8988T (cell line): ENCODE measurements at regions not wholly inside any gene's neighbourhood (a gene's known extent, or its start where the extent isn't known, plus 50 kb on each side); places are given as distances from the start of the nearest gene placed in this dataset.
"Not testable (repeated sequence)": the region's sequence is repeated elsewhere in the genome, so short reads cannot be mapped to it uniquely, and the experiment has no call there.

ENCODE experiments used
- DNase-seq: peaks from one replicate; pipeline ENCODE4 v3.0.0; 2011

DNA sequence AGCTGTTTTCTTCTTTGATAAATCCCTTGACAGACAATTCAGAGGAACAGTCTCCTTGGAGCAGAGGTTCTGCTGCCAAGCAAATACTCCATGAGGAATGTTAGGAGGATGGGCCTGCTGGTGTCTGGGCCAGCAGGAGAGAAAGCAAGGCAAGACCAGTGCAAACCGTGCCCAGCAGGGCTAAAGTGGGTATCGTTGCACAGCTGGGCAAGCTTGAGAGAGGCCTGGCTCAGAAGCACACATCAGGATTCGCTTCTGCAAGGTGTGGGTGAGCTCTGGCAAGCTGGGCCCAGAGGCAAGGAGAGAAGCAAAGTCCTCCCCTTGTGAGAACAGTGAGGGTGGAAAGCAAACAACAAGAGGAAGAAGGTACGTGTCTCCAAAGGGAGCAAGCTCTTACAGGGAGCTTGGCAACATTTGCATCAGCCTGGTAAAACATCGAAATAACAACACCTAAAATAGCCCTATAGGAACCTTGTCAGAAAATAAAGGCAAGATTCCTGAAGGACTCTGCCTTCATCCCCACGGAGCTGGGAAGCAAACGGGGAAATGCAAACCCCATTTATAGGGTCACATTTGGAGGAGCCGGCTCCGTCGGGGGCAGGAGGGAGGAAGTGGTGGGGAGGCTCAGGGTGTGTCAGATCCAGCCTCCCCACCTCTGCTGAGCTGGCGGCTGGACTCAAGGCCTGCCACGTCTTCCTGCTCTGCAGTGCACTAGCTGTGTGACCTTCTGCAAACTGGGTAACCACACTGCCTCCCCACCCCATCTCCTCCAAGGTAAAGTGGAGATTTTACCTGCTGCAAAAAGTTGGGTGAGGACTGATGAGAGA, 62.3 kb upstream of the HIVEP3 start:
- DNase-seq: no peak

DNA sequence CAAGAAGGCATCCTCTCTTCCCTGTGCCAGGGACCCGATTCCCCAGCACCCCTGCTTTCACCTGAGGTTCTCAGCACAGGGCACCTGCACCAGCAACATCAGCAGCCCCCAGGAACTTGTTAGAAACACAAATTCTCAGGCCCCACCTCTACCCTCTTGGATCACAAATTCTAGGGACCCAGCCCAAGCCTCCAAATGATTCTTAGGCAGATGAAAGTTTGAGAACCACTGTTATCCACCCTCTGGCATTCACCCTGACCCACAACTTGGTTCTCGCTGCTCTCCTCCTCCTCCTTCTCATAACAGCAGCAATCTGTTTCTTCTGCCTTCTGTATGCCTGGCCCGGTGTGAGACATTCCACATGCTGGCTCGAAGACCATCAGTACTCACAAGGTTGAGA, 60.3 kb upstream of the HIVEP3 start:
- no peak for DNase-seq

DNA sequence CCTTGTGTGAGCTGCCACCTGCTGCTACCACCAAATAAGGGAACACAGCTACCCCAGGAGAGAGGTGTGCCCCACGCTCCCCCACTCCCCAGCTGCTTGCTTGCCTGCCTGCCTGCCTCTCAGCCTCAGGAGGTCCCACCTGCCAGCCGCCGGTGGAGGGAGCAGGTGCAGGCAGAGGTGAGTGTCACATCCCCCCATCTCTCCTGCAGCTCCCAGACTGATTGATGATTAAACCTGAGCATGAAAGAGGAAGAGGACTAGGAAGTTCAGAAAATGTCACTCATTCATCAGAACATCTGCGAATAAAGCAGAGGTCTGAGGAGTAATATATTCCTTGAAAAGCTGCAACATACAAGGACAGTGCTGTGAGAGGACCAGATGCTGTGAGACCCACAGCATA, 58.6 kb upstream of the HIVEP3 start:
- DNase-seq: no peak

DNA sequence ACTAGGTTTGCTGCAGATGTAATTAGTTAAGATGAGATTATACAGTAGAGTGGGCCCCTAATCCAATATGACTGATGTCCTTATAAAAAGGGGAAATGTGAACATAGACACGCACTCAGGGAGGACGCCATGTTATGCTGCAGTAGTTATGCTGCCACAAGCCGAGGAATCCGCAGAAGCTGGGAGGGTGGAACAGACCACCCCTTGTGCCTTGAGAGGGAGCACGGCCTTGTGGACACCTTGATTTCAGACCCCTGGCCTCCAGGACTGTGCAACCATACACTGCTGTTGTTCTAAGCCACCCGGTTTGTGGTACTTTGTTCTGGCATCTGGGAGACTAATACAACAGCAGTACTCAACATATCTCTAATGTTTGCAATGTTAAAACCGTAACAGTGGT, 57.9 kb upstream of the HIVEP3 start:
- DNase-seq: no peak

DNA sequence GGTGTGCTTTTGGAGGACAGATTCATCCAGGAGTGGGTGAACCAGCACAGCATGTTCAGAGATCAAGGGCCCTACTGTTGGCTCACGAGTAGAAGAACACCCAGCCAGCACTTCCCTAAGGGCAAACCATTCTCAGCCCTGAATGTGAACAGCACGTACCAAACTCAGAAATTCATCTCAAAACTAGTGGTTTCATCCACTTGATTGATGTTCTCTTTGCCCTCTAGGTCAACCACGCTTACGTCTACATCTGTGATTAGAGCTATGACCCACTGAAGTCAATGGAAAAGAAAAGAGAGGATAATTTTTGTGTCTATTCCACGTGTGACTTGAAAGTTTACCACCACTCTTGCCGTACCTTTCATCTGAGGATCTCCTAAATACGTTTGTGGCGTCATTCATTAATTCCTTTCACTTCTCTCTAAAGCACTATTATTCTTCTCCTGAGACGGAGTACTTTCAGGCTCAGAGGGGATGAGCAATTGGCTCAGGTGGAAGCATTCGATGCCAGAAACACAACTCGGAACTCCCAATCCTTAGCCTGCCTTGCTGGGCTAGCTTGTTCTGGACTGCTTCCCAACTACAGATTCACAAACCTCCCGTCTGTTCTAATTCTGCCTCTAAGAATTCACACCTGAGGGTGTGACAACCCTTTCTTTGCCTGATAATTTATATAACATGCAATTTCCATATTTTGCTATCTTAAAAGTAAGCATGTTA, 57.3 kb upstream of the HIVEP3 start:
- no peak for DNase-seq

DNA sequence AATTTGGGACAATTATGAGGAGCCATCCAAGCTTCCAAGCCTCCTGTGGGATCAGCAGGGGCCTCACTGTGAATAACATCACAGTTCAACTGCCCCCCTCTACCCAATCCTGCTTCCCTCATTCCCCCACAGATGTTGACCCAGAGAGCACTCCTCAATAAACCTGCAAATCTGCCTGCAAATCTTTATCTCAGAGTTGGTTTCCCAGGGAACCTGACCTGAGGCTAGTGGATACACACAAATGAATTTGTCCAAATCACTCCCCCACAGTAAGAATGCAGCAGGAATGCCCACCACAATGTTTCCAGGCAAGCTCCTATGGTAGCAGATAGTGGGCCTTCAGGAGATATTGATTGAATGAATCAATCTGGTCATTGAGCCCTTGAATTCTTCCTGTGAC, 56.4 kb upstream of the HIVEP3 start:
- DNase-seq: no peak

DNA sequence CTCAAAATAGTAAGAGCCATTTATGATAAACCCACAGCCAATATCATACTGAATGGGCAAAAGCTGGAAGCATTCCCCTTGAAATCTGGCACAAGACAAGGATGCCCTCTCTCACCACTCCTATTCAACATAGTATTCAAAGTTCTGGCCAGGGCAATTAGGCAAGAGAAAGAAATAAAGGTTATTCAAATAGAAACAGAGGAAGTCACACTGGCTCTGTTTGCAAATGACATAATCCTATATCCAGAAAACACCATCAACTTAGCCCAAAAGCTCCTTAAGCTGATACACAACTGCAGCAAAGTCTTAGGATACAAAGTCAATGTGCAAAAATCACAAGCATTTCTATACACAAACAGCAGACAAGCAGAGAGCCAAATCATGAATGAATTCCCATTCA, 49.8 kb upstream of the HIVEP3 start:
- not testable (repeated sequence) for DNase-seq
